ENCODE measurements at regions not wholly inside any gene's neighbourhood (a gene's known extent, or its start where the extent isn't known, plus 50 kb on each side); places are given as distances from the start of the nearest gene placed in this dataset.

- no peak for TF ChIP-seq ETV6 (CRISPR knock-in tag; IDR thresholded peaks at IDR 0.05)
- no peak for TF ChIP-seq CREB1 (CRISPR knock-in tag; IDR thresholded peaks at IDR 0.05)
- TF ChIP-seq, protein P1, sequence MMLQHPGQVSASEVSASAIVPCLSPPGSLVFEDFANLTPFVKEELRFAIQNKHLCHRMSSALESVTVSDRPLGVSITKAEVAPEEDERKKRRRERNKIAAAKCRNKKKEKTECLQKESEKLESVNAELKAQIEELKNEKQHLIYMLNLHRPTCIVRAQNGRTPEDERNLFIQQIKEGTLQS (CRISPR knock-in tag; conservative IDR thresholded peaks at IDR 0.05), result no peak
- no peak for TF ChIP-seq ARID4B (CRISPR knock-in tag; IDR thresholded peaks at IDR 0.05; ENCODE audit: borderline replicate concordance)
- no peak for TF ChIP-seq GABPB1 (CRISPR knock-in tag; IDR thresholded peaks at IDR 0.05)
- TF ChIP-seq ATF1 (CRISPR knock-in tag; IDR thresholded peaks at IDR 0.05), result no peak
- no peak for TF ChIP-seq IRF2 (CRISPR knock-in tag; IDR thresholded peaks at IDR 0.05; ENCODE audit: borderline replicate concordance, low read depth)
- TF ChIP-seq ZNF317 (CRISPR knock-in tag; IDR thresholded peaks at IDR 0.05; ENCODE audit: borderline replicate concordance, low read depth), result no peak
- no peak for TF ChIP-seq ATF6 (CRISPR knock-in tag; IDR thresholded peaks at IDR 0.05)
- no peak for TF ChIP-seq USF1 (CRISPR knock-in tag; IDR thresholded peaks at IDR 0.05)
- TF ChIP-seq ZNF232 (CRISPR knock-in tag; IDR thresholded peaks at IDR 0.05), result no peak
- TF ChIP-seq, protein P2, sequence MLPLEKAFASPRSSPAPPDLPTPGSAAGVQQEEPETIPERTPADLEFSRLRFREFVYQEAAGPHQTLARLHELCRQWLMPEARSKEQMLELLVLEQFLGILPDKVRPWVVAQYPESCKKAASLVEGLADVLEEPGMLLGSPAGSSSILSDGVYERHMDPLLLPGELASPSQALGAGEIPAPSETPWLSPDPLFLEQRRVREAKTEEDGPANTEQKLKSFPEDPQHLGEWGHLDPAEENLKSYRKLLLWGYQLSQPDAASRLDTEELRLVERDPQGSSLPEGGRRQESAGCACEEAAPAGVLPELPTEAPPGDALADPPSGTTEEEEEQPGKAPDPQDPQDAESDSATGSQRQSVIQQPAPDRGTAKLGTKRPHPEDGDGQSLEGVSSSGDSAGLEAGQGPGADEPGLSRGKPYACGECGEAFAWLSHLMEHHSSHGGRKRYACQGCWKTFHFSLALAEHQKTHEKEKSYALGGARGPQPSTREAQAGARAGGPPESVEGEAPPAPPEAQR (CRISPR knock-in tag; IDR thresholded peaks at IDR 0.05), result no peak
- no peak for TF ChIP-seq JAZF1 (CRISPR knock-in tag; IDR thresholded peaks at IDR 0.05)
- no peak for TF ChIP-seq IRF1 (CRISPR knock-in tag; IDR thresholded peaks at IDR 0.05)
- no peak for TF ChIP-seq ZNF396 (CRISPR knock-in tag; IDR thresholded peaks at IDR 0.05; ENCODE audit: borderline replicate concordance)
- TF ChIP-seq, protein P3, sequence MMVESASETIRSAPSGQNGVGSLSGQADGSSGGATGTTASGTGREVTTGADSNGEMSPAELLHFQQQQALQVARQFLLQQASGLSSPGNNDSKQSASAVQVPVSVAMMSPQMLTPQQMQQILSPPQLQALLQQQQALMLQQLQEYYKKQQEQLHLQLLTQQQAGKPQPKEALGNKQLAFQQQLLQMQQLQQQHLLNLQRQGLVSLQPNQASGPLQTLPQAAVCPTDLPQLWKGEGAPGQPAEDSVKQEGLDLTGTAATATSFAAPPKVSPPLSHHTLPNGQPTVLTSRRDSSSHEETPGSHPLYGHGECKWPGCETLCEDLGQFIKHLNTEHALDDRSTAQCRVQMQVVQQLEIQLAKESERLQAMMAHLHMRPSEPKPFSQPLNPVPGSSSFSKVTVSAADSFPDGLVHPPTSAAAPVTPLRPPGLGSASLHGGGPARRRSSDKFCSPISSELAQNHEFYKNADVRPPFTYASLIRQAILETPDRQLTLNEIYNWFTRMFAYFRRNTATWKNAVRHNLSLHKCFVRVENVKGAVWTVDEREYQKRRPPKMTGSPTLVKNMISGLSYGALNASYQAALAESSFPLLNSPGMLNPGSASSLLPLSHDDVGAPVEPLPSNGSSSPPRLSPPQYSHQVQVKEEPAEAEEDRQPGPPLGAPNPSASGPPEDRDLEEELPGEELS (CRISPR knock-in tag; IDR thresholded peaks at IDR 0.05), result no peak
- TF ChIP-seq ZNF121 (CRISPR knock-in tag; IDR thresholded peaks at IDR 0.05), result no peak
- TF ChIP-seq, protein P4, sequence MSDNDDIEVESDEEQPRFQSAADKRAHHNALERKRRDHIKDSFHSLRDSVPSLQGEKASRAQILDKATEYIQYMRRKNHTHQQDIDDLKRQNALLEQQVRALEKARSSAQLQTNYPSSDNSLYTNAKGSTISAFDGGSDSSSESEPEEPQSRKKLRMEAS (CRISPR knock-in tag; IDR thresholded peaks at IDR 0.05), result no peak
- TF ChIP-seq SMAD4 (CRISPR knock-in tag; IDR thresholded peaks at IDR 0.05), result no peak
- Mint-ChIP-seq H3K27me3 (ENCODE audit: low read depth) (no peaks in the 10 kb centered on the region), H3K4me3 (no peak overlapping the region), H3K4me1 (no peaks in the 10 kb centered on the region), H3K9me3 (no peaks in the 10 kb centered on the region), H3K36me3 (no peaks in the 10 kb centered on the region), H3K27ac (no peak overlapping the region)
- ChIA-PET POLR2A (no interaction called here), CTCF (no interaction called here)
- ATAC-seq (no peak), DNase-seq (ENCODE audit: low spot score) (no peak)
Measured at GRCh38 chr5:67383451-67383850, 186.9 kb upstream of the CD180 start.

Data from WTC11 (cell line).